ENCODE measurements at regions not wholly inside any gene's neighbourhood (a gene's known extent, or its start where the extent isn't known, plus 50 kb on each side); places are given as distances from the start of the nearest gene placed in this dataset.
A peak's percentile ranks its signal among the peaks of the same experiment; 100 is the strongest.

GRCh38 chr3:117230924-117231323, 521.3 kb downstream of the TUSC7 start:
- Histone ChIP-seq H2BK120ac (ENCODE audit: low read depth, low read length) (no peak overlapping the region), H3K79me2 (ENCODE audit: control insufficient read depth, insufficient read depth, low read length) (no peaks in the 10 kb centered on the region), H4K8ac (ENCODE audit: low read depth, low read length) (no peak overlapping the region), H3K36me3 (ENCODE audit: control insufficient read depth, insufficient read depth, low read length) (no peaks in the 10 kb centered on the region), H2BK5ac (ENCODE audit: low read length) (no peak overlapping the region), H3K4me3 (ENCODE audit: low read length) (no peak overlapping the region), H3K18ac (ENCODE audit: low read length) (no peak overlapping the region), H4K5ac (ENCODE audit: low read length) (no peak overlapping the region), H2AK5ac (ENCODE audit: low read length) (no peak overlapping the region), H3K56ac (ENCODE audit: low read length) (no peak overlapping the region), H3K4me2 (ENCODE audit: low read length) (no peak overlapping the region), H3K27ac (ENCODE audit: low read depth, low read length) (no peak overlapping the region), H3K27me3 (ENCODE audit: insufficient read depth, low read length, poor library complexity) (no peaks in the 10 kb centered on the region), H2BK15ac (replicated peaks; ENCODE audit: low read depth) (no peak overlapping the region), H3K4me1 (ENCODE audit: control insufficient read depth, low read depth, low read length) (no peaks in the 10 kb centered on the region), H3K23ac (ENCODE audit: low read length) (no peak overlapping the region), H3K9ac (ENCODE audit: low read length) (no peak overlapping the region), H3K4ac (ENCODE audit: low read depth, low read length) (no peak overlapping the region), H3K79me1 (ENCODE audit: low read length) (no peaks in the 10 kb centered on the region)
- no CpG with 5 or more reads among the region's 2 CpGs for WGBS (ENCODE audit: extremely low coverage, insufficient coverage, low lambda C conversion rate)
- no peak for DNase-seq

GRCh38 chr3:117234331-117234730, 524.8 kb downstream of the TUSC7 start:
- Histone ChIP-seq H3K27me3 (ENCODE audit: insufficient read depth, low read length, poor library complexity) (no peaks in the 10 kb centered on the region), H3K4me2 (ENCODE audit: low read length) (no peak overlapping the region), H2BK120ac (ENCODE audit: low read depth, low read length) (no peak overlapping the region), H3K4me3 (ENCODE audit: low read length) (no peak overlapping the region), H3K23ac (ENCODE audit: low read length) (no peak overlapping the region), H3K79me2 (ENCODE audit: control insufficient read depth, insufficient read depth, low read length) (no peaks in the 10 kb centered on the region), H4K8ac (ENCODE audit: low read depth, low read length) (no peak overlapping the region), H3K4me1 (ENCODE audit: control insufficient read depth, low read depth, low read length) (no peaks in the 10 kb centered on the region), H4K5ac (ENCODE audit: low read length) (no peak overlapping the region), H2BK15ac (replicated peaks; ENCODE audit: low read depth) (no peak overlapping the region), H3K56ac (ENCODE audit: low read length) (no peak overlapping the region), H3K36me3 (ENCODE audit: control insufficient read depth, insufficient read depth, low read length) (no peaks in the 10 kb centered on the region), H3K27ac (ENCODE audit: low read depth, low read length) (no peak overlapping the region), H3K18ac (ENCODE audit: low read length) (no peak overlapping the region), H2AK5ac (ENCODE audit: low read length) (no peak overlapping the region), H3K79me1 (ENCODE audit: low read length) (no peaks in the 10 kb centered on the region), H2BK5ac (ENCODE audit: low read length) (no peak overlapping the region), H3K9ac (ENCODE audit: low read length) (no peak overlapping the region), H3K4ac (ENCODE audit: low read depth, low read length) (no peak overlapping the region)
- WGBS (ENCODE audit: extremely low coverage, insufficient coverage, low lambda C conversion rate) = no CpG with 5 or more reads among the region's 1 CpG
- no peak for DNase-seq

- H3K9ac ChIP-seq (ENCODE audit: low read length) = no peak overlapping the region
- H3K23ac ChIP-seq (ENCODE audit: low read length) = no peak overlapping the region
- H3K27me3 ChIP-seq (ENCODE audit: insufficient read depth, low read length, poor library complexity) = no peaks in the 10 kb centered on the region
- no peak overlapping the region for H3K56ac ChIP-seq (ENCODE audit: low read length)
- WGBS (ENCODE audit: extremely low coverage, insufficient coverage, low lambda C conversion rate) = no CpG with 5 or more reads among the region's 1 CpG
- H3K79me1 ChIP-seq (ENCODE audit: low read length) = no peaks in the 10 kb centered on the region
- H3K36me3 ChIP-seq (ENCODE audit: control insufficient read depth, insufficient read depth, low read length) = no peaks in the 10 kb centered on the region
- no peak overlapping the region for H4K5ac ChIP-seq (ENCODE audit: low read length)
- no peak overlapping the region for H2BK5ac ChIP-seq (ENCODE audit: low read length)
- H3K27ac ChIP-seq (ENCODE audit: low read depth, low read length) = no peak overlapping the region
- H2BK120ac ChIP-seq (ENCODE audit: low read depth, low read length) = no peak overlapping the region
- no peaks in the 10 kb centered on the region for H3K4me1 ChIP-seq (ENCODE audit: control insufficient read depth, low read depth, low read length)
- DNase-seq = no peak
- H3K4me2 ChIP-seq (ENCODE audit: low read length) = no peak overlapping the region
- H3K4ac ChIP-seq (ENCODE audit: low read depth, low read length) = no peak overlapping the region
- H3K18ac ChIP-seq (ENCODE audit: low read length) = no peak overlapping the region
- H3K79me2 ChIP-seq (ENCODE audit: control insufficient read depth, insufficient read depth, low read length) = no peaks in the 10 kb centered on the region
- no peak overlapping the region for H3K4me3 ChIP-seq (ENCODE audit: low read length)
- no peak overlapping the region for H2BK15ac ChIP-seq (replicated peaks; ENCODE audit: low read depth)
- H2AK5ac ChIP-seq (ENCODE audit: low read length) = no peak overlapping the region
- no peak overlapping the region for H4K8ac ChIP-seq (ENCODE audit: low read depth, low read length)
Measured at GRCh38 chr3:117235304-117235703, 525.7 kb downstream of the TUSC7 start.

GRCh38 chr3:117238806-117239205, 529.2 kb downstream of the TUSC7 start:
- H3K56ac ChIP-seq (ENCODE audit: low read length) = no peak overlapping the region
- no peak overlapping the region for H3K18ac ChIP-seq (ENCODE audit: low read length)
- H3K9ac ChIP-seq (ENCODE audit: low read length) = no peak overlapping the region
- H2AK5ac ChIP-seq (ENCODE audit: low read length) = no peak overlapping the region
- no peak overlapping the region for H4K8ac ChIP-seq (ENCODE audit: low read depth, low read length)
- no peaks in the 10 kb centered on the region for H3K79me2 ChIP-seq (ENCODE audit: control insufficient read depth, insufficient read depth, low read length)
- H3K27ac ChIP-seq (ENCODE audit: low read depth, low read length) = no peak overlapping the region
- no peak overlapping the region for H2BK5ac ChIP-seq (ENCODE audit: low read length)
- no peak overlapping the region for H2BK15ac ChIP-seq (replicated peaks; ENCODE audit: low read depth)
- no peak overlapping the region for H3K4me3 ChIP-seq (ENCODE audit: low read length)
- DNase-seq = peak; percentile 46
- no peak overlapping the region for H3K4ac ChIP-seq (ENCODE audit: low read depth, low read length)
- no peak overlapping the region for H4K5ac ChIP-seq (ENCODE audit: low read length)
- no CpG with 5 or more reads among the region's 3 CpGs for WGBS (ENCODE audit: extremely low coverage, insufficient coverage, low lambda C conversion rate)
- no peaks in the 10 kb centered on the region for H3K79me1 ChIP-seq (ENCODE audit: low read length)
- H3K4me2 ChIP-seq (ENCODE audit: low read length) = no peak overlapping the region
- no peaks in the 10 kb centered on the region for H3K27me3 ChIP-seq (ENCODE audit: insufficient read depth, low read length, poor library complexity)
- H3K36me3 ChIP-seq (ENCODE audit: control insufficient read depth, insufficient read depth, low read length) = no peaks in the 10 kb centered on the region
- no peak overlapping the region for H3K23ac ChIP-seq (ENCODE audit: low read length)
- no peak overlapping the region for H2BK120ac ChIP-seq (ENCODE audit: low read depth, low read length)
- H3K4me1 ChIP-seq (ENCODE audit: control insufficient read depth, low read depth, low read length) = no peaks in the 10 kb centered on the region

GRCh38 chr3:117243657-117244056, 534.1 kb downstream of the TUSC7 start:
- DNase-seq = no peak
- H2BK120ac ChIP-seq (ENCODE audit: low read depth, low read length) = no peak overlapping the region
- no peak overlapping the region for H2AK5ac ChIP-seq (ENCODE audit: low read length)
- H3K4ac ChIP-seq (ENCODE audit: low read depth, low read length) = no peak overlapping the region
- no peak overlapping the region for H3K23ac ChIP-seq (ENCODE audit: low read length)
- H3K36me3 ChIP-seq (ENCODE audit: control insufficient read depth, insufficient read depth, low read length) = no peaks in the 10 kb centered on the region
- no peak overlapping the region for H3K18ac ChIP-seq (ENCODE audit: low read length)
- H3K4me1 ChIP-seq (ENCODE audit: control insufficient read depth, low read depth, low read length) = no peaks in the 10 kb centered on the region
- H3K79me1 ChIP-seq (ENCODE audit: low read length) = no peaks in the 10 kb centered on the region
- no peak overlapping the region for H4K8ac ChIP-seq (ENCODE audit: low read depth, low read length)
- H2BK5ac ChIP-seq (ENCODE audit: low read length) = no peak overlapping the region
- no peaks in the 10 kb centered on the region for H3K79me2 ChIP-seq (ENCODE audit: control insufficient read depth, insufficient read depth, low read length)
- no peak overlapping the region for H2BK15ac ChIP-seq (replicated peaks; ENCODE audit: low read depth)
- H3K27me3 ChIP-seq (ENCODE audit: insufficient read depth, low read length, poor library complexity) = no peaks in the 10 kb centered on the region
- no CpG with 5 or more reads among the region's 2 CpGs for WGBS (ENCODE audit: extremely low coverage, insufficient coverage, low lambda C conversion rate)
- H3K9ac ChIP-seq (ENCODE audit: low read length) = no peak overlapping the region
- no peak overlapping the region for H3K4me2 ChIP-seq (ENCODE audit: low read length)
- H3K56ac ChIP-seq (ENCODE audit: low read length) = no peak overlapping the region
- H3K4me3 ChIP-seq (ENCODE audit: low read length) = no peak overlapping the region
- no peak overlapping the region for H3K27ac ChIP-seq (ENCODE audit: low read depth, low read length)
- no peak overlapping the region for H4K5ac ChIP-seq (ENCODE audit: low read length)

- no peak overlapping the region for H3K27ac ChIP-seq (ENCODE audit: low read depth, low read length)
- H2BK15ac ChIP-seq (replicated peaks; ENCODE audit: low read depth) = no peak overlapping the region
- H4K8ac ChIP-seq (ENCODE audit: low read depth, low read length) = no peak overlapping the region
- H3K79me2 ChIP-seq (ENCODE audit: control insufficient read depth, insufficient read depth, low read length) = no peaks in the 10 kb centered on the region
- no peak overlapping the region for H3K9ac ChIP-seq (ENCODE audit: low read length)
- no peak overlapping the region for H2BK120ac ChIP-seq (ENCODE audit: low read depth, low read length)
- no peak for DNase-seq
- H3K56ac ChIP-seq (ENCODE audit: low read length) = no peak overlapping the region
- no CpG with 5 or more reads among the region's 2 CpGs for WGBS (ENCODE audit: extremely low coverage, insufficient coverage, low lambda C conversion rate)
- H3K79me1 ChIP-seq (ENCODE audit: low read length) = no peaks in the 10 kb centered on the region
- no peak overlapping the region for H3K4me2 ChIP-seq (ENCODE audit: low read length)
- H3K4me3 ChIP-seq (ENCODE audit: low read length) = no peak overlapping the region
- no peak overlapping the region for H2BK5ac ChIP-seq (ENCODE audit: low read length)
- no peaks in the 10 kb centered on the region for H3K36me3 ChIP-seq (ENCODE audit: control insufficient read depth, insufficient read depth, low read length)
- no peak overlapping the region for H4K5ac ChIP-seq (ENCODE audit: low read length)
- H2AK5ac ChIP-seq (ENCODE audit: low read length) = no peak overlapping the region
- no peak overlapping the region for H3K4ac ChIP-seq (ENCODE audit: low read depth, low read length)
- no peaks in the 10 kb centered on the region for H3K4me1 ChIP-seq (ENCODE audit: control insufficient read depth, low read depth, low read length)
- no peak overlapping the region for H3K23ac ChIP-seq (ENCODE audit: low read length)
- no peaks in the 10 kb centered on the region for H3K27me3 ChIP-seq (ENCODE audit: insufficient read depth, low read length, poor library complexity)
- H3K18ac ChIP-seq (ENCODE audit: low read length) = no peak overlapping the region
Measured at GRCh38 chr3:117246771-117247555, 537.4 kb downstream of the TUSC7 start.

Data from mesendoderm (in vitro differentiated cells).